Heart left ventricle (tissue), 13 donors: ENCODE measurements at regions not wholly inside any gene's neighbourhood (a gene's known extent, or its start where the extent isn't known, plus 50 kb on each side); places are given as distances from the start of the nearest gene placed in this dataset.
"Not testable (repeated sequence)": the region's sequence is repeated elsewhere in the genome, so short reads cannot be mapped to it uniquely, and the experiment has no call there.

Source experiments
- CTCF ChIP-seq, 12 donors: fragments of 200-600 bp; sonication (generic) in 4 of 12; IDR thresholded peaks; one replicate each; pipeline versions ENCODE4 v1.5.0 to v1.8.0; 2018 to 2022; ENCODE audit warnings: antibody characterized with exemption in 12 of 12, mild to moderate bottlenecking in 5 of 12
- POLR2A ChIP-seq, 2 donors: fragments of 450-650 bp; IDR thresholded peaks; one replicate each; pipeline ENCODE4 v1.6.1; 2017; ENCODE audit warnings: antibody characterized with exemption in 2 of 2, mild to moderate bottlenecking in 2 of 2, moderate library complexity in 2 of 2
- donor health status: ischemic (EF 13 %, LVEDD 7.1; RV severe dilation, severe dysfunction).
- donor health status: DM: no; HTN: yes; CAD: no.
- donor health status: DM: no; HTN: no; CAD: no.
- donor health status: ischemic (EF 25% LVEDD 6.9; RV normal size, moderate dysfunction).
- donor health status: ischemic (EF 25% LVEDD 5.7; RV mildly dilated, moderate dysfunction).
- donor health status: ischemic (EF 35%, LVEDD 5.7; RV mildly dilated, moderate dysfunction).
- donor health status: nonischemic (EF 11% LVEDD 7.7; RV severe dilation, severe dysfunction).
- donor health status: DM: yes; HTN: yes; CAD: no.
- donor health status: PGD.
- donor health status: ischemic (EF 29% LVEDD 5.4; RV normal size, mild dysfunction).
- donor health status: nonischemic (EF 23%, LVEDD 6.1; RV moderate dilation, normal function).

- not testable (repeated sequence) for TF ChIP-seq CTCF, POLR2A (IDR thresholded peaks at IDR 0.05)
Observed at GRCh38 chr15:24107524-24107923, 420.4 kb upstream of the NDN start.
